Mesenchymal stem cell (in vitro differentiated cells and primary cell): ENCODE measurements at regions not wholly inside any gene's neighbourhood (a gene's known extent, or its start where the extent isn't known, plus 50 kb on each side); places are given as distances from the start of the nearest gene placed in this dataset.
A peak's percentile ranks its signal among the peaks of the same experiment; 100 is the strongest.

ENCODE experiments used
- DNase-seq: peaks from one replicate; pipeline ENCODE4 v3.0.0-alpha.2; 2013
- H2AFZ ChIP-seq: one replicate; pipeline ENCODE4 v1.6.1; 2013; ENCODE audit warnings: low read depth, mild to moderate bottlenecking, control low read depth, inconsistent platforms, low read length, moderate library complexity
- H2AK5ac ChIP-seq: 2 replicates; pipeline ENCODE4 v1.6.1; 2013; ENCODE audit warnings: low read length, moderate library complexity, mild to moderate bottlenecking, inconsistent platforms; ENCODE audit not compliant: severe bottlenecking
- H2BK120ac ChIP-seq: one replicate; pipeline ENCODE4 v1.6.1; 2013; ENCODE audit warnings: low read depth, mild to moderate bottlenecking, inconsistent platforms, low read length, moderate library complexity
- H2BK12ac ChIP-seq, 2 experiments: one replicate each; pipeline ENCODE4 v1.6.1; 2013; ENCODE audit warnings: inconsistent platforms in 2 of 2, low read length in 2 of 2, mild to moderate bottlenecking in 2 of 2, moderate library complexity in 2 of 2, control low read depth in 1 of 2
- H2BK15ac ChIP-seq: one replicate; pipeline ENCODE4 v1.6.1; 2013; ENCODE audit warnings: mild to moderate bottlenecking, low read depth, inconsistent platforms; ENCODE audit not compliant: poor library complexity, severe bottlenecking
- H2BK5ac ChIP-seq: 2 replicates; pipeline ENCODE4 v1.6.1; 2013; ENCODE audit warnings: low read depth, mild to moderate bottlenecking, low read length, control low read depth, inconsistent platforms; ENCODE audit not compliant: poor library complexity, severe bottlenecking
- H3K14ac ChIP-seq, 2 experiments: one replicate each; pipeline ENCODE4 v1.6.1; 2013; ENCODE audit warnings: inconsistent platforms in 2 of 2, low read length in 2 of 2, control low read depth in 1 of 2, mild to moderate bottlenecking in 1 of 2, moderate library complexity in 1 of 2
- H3K18ac ChIP-seq, 2 experiments: one replicate each; pipeline ENCODE4 v1.6.1; 2013; ENCODE audit warnings: inconsistent platforms in 2 of 2, low read length in 2 of 2, control low read depth in 1 of 2, low read depth in 1 of 2, mild to moderate bottlenecking in 1 of 2
- H3K23ac ChIP-seq, 2 experiments: one replicate each; pipeline ENCODE4 v1.6.1; 2013; ENCODE audit warnings: inconsistent platforms in 2 of 2, low read length in 2 of 2, mild to moderate bottlenecking in 2 of 2, moderate library complexity in 2 of 2, control low read depth in 1 of 2
- H3K27ac ChIP-seq: 2 replicates; pipeline ENCODE4 v1.5.1; 2013; ENCODE audit warnings: mild to moderate bottlenecking, moderate library complexity, low read length, control low read depth, inconsistent platforms; ENCODE audit not compliant: poor library complexity, severe bottlenecking
- H3K27me3 ChIP-seq, 2 experiments: 2 replicates each; pipeline versions ENCODE4 v1.6.1 to v1.7.0; 2013; ENCODE audit warnings: low read length in 2 of 2, mild to moderate bottlenecking in 2 of 2, moderate library complexity in 2 of 2, control low read depth in 1 of 2, inconsistent platforms in 1 of 2; ENCODE audit not compliant: control insufficient read depth in 1 of 2, insufficient read depth in 1 of 2
- H3K36me3 ChIP-seq, 2 experiments: 2 replicates each; pipeline versions ENCODE4 v1.6.1 to v1.7.0; 2013; ENCODE audit warnings: low read length in 2 of 2, control low read depth in 1 of 2, inconsistent platforms in 1 of 2, low read depth in 1 of 2, mild to moderate bottlenecking in 1 of 2; ENCODE audit not compliant: insufficient read depth in 2 of 2, control insufficient read depth in 1 of 2
- H3K4ac ChIP-seq, 2 experiments: one replicate each; pipeline ENCODE4 v1.6.1; 2013; ENCODE audit warnings: inconsistent platforms in 2 of 2, low read length in 2 of 2, mild to moderate bottlenecking in 2 of 2, moderate library complexity in 2 of 2, control low read depth in 1 of 2, low read depth in 1 of 2
- H3K4me1 ChIP-seq: 2 replicates; pipeline ENCODE4 v1.6.1; 2013; ENCODE audit warnings: low read depth, low read length, control low read depth; ENCODE audit not compliant: control insufficient read depth, insufficient read depth
- H3K4me2 ChIP-seq: 2 replicates; pipeline ENCODE4 v1.6.1; 2013; ENCODE audit warnings: low read length, mild to moderate bottlenecking, inconsistent platforms; ENCODE audit not compliant: poor library complexity, severe bottlenecking
- H3K4me3 ChIP-seq, 2 experiments: 2 replicates each; pipeline versions ENCODE4 v1.5.1 to v1.7.0; 2013; ENCODE audit warnings: low read length in 2 of 2, mild to moderate bottlenecking in 2 of 2, control low read depth in 1 of 2, low read depth in 1 of 2; ENCODE audit not compliant: insufficient read depth in 1 of 2
- H3K79me1 ChIP-seq: replicated peaks from 2 replicates; pipeline ENCODE4 v1.6.1; 2013; ENCODE audit warnings: mild to moderate bottlenecking, control low read depth, low read length, inconsistent platforms; ENCODE audit not compliant: poor library complexity, severe bottlenecking
- H3K9ac ChIP-seq: 2 replicates; pipeline ENCODE4 v1.7.0; 2013; ENCODE audit warnings: mild to moderate bottlenecking, low read length, moderate library complexity
- H3K9me3 ChIP-seq: 2 replicates; pipeline ENCODE4 v1.7.0; 2013; ENCODE audit warnings: mild to moderate bottlenecking, low read length; ENCODE audit not compliant: control insufficient read depth
- H4K8ac ChIP-seq: one replicate; pipeline ENCODE4 v1.6.1; 2013; ENCODE audit warnings: inconsistent platforms, mild to moderate bottlenecking, low read length, moderate library complexity
- H4K91ac ChIP-seq: one replicate; pipeline ENCODE4 v1.6.1; 2013; ENCODE audit warnings: mild to moderate bottlenecking, low read length, inconsistent platforms
- WGBS: methylation state at CpG from one replicate; pipeline ENCODE4 v1.1.7; 2013; ENCODE audit warnings: mixed read lengths; 5-methylcytosine and 5-hydroxymethylcytosine counted together

GRCh38 chr1:13889495-13889894, 189.5 kb downstream of the PRDM2 start:
- H3K79me1 ChIP-seq = no peaks in the 10 kb centered on the region
- H2AFZ ChIP-seq = no peak overlapping the region
- H4K91ac ChIP-seq = no peak overlapping the region

GRCh38 chr1:13890766-13891165, 190.8 kb downstream of the PRDM2 start:
- H4K8ac ChIP-seq = no peak overlapping the region
- H3K4me3 ChIP-seq = no peak overlapping the region
- H3K18ac ChIP-seq = no peak overlapping the region
- 82% methylated on average over 2 of the region's 2 CpGs for WGBS
- H3K23ac ChIP-seq = no peak overlapping the region
- H3K4me2 ChIP-seq = no peak overlapping the region
- DNase-seq = no peak
- no peak overlapping the region for H2AFZ ChIP-seq
- H2BK5ac ChIP-seq = no peak overlapping the region
- no peak overlapping the region for H3K27ac ChIP-seq
- no peak overlapping the region for H3K9ac ChIP-seq
- no peaks in the 10 kb centered on the region for H3K36me3 ChIP-seq
- no peaks in the 10 kb centered on the region for H3K79me1 ChIP-seq
- peaks cover 24 to 36% of the 10 kb centered on the region in 2 experiments for H3K27me3 ChIP-seq
- no peak overlapping the region for H2BK120ac ChIP-seq
- no peak overlapping the region for H3K14ac ChIP-seq
- no peaks in the 10 kb centered on the region for H3K9me3 ChIP-seq
- H3K4me1 ChIP-seq = peaks cover 5% of the 10 kb centered on the region
- H2AK5ac ChIP-seq = no peak overlapping the region
- H2BK12ac ChIP-seq = no peak overlapping the region
- no peak overlapping the region for H3K4ac ChIP-seq
- no peak overlapping the region for H2BK15ac ChIP-seq
- H4K91ac ChIP-seq = no peak overlapping the region

More at GRCh38 chr1:13889495-13889894, 189.5 kb downstream of the PRDM2 start:
- H3K14ac ChIP-seq = no peak overlapping the region
- H3K4me2 ChIP-seq = no peak overlapping the region
- no peak overlapping the region for H4K8ac ChIP-seq
- no peak for DNase-seq
- no peak overlapping the region for H2BK120ac ChIP-seq
- no peak overlapping the region for H3K4ac ChIP-seq
- H3K23ac ChIP-seq = no peak overlapping the region
- peaks cover 5% of the 10 kb centered on the region for H3K4me1 ChIP-seq
- H2AK5ac ChIP-seq = no peak overlapping the region
- no peak overlapping the region for H2BK5ac ChIP-seq
- H3K27me3 ChIP-seq = peaks cover 24 to 31% of the 10 kb centered on the region in 2 experiments
- no peak overlapping the region for H2BK12ac ChIP-seq
- H3K27ac ChIP-seq = no peak overlapping the region
- H3K4me3 ChIP-seq = no peak overlapping the region
- H3K9me3 ChIP-seq = no peaks in the 10 kb centered on the region
- no peak overlapping the region for H3K18ac ChIP-seq
- no peaks in the 10 kb centered on the region for H3K36me3 ChIP-seq
- no peak overlapping the region for H3K9ac ChIP-seq
- WGBS = 20% methylated on average over 2 of the region's 3 CpGs
- H2BK15ac ChIP-seq = no peak overlapping the region

GRCh38 chr1:13892198-13892597, 192.2 kb downstream of the PRDM2 start:
- Histone ChIP-seq H3K4me1 (peaks cover 5% of the 10 kb centered on the region), H3K79me1 (no peaks in the 10 kb centered on the region), H4K91ac (no peak overlapping the region), H3K23ac (no peak overlapping the region), H2BK15ac (no peak overlapping the region), H2BK12ac (no peak overlapping the region), H2AK5ac (no peak overlapping the region), H3K4me3 (peak overlapping the region in 1 of 2 experiments; percentile 77), H4K8ac (no peak overlapping the region), H3K4ac (no peak overlapping the region), H3K4me2 (no peak overlapping the region), H3K36me3 (no peaks in the 10 kb centered on the region), H2BK5ac (no peak overlapping the region), H3K27ac (no peak overlapping the region), H3K18ac (no peak overlapping the region), H2BK120ac (no peak overlapping the region), H3K14ac (no peak overlapping the region), H2AFZ (no peak overlapping the region), H3K27me3 (peaks cover 24 to 38% of the 10 kb centered on the region in 2 experiments), H3K9me3 (no peaks in the 10 kb centered on the region), H3K9ac (peak overlapping the region; percentile 77)
- DNase-seq = no peak
- WGBS = 39% methylated on average over 6 of the region's 7 CpGs

- Histone ChIP-seq H2BK5ac (no peak overlapping the region), H3K4me1 (peaks cover 5% of the 10 kb centered on the region), H3K9ac (peak overlapping the region; percentile 77), H3K23ac (no peak overlapping the region), H2BK12ac (no peak overlapping the region), H4K91ac (no peak overlapping the region), H2BK15ac (no peak overlapping the region), H2AFZ (no peak overlapping the region), H3K27ac (no peak overlapping the region), H3K14ac (no peak overlapping the region), H3K4me3 (peak overlapping the region in 1 of 2 experiments; percentile 77), H2BK120ac (no peak overlapping the region), H3K27me3 (peaks cover 24 to 39% of the 10 kb centered on the region in 2 experiments), H2AK5ac (no peak overlapping the region), H3K9me3 (no peaks in the 10 kb centered on the region), H3K18ac (no peak overlapping the region), H3K4me2 (peak overlapping the region; percentile 36), H3K36me3 (no peaks in the 10 kb centered on the region), H3K4ac (no peak overlapping the region), H4K8ac (no peak overlapping the region), H3K79me1 (no peaks in the 10 kb centered on the region)
- no peak for DNase-seq
- WGBS = 4% methylated on average over 42 of the region's 57 CpGs
Measured at GRCh38 chr1:13892671-13893325, 192.8 kb downstream of the PRDM2 start.
